Psoas muscle (tissue), 7 donors: ENCODE measurements at regions not wholly inside any gene's neighbourhood (a gene's known extent, or its start where the extent isn't known, plus 50 kb on each side); places are given as distances from the start of the nearest gene placed in this dataset.

Experiments
- ATAC-seq, 4 donors: fragments of 200-7000 bp; cut with Tn5 transposase; one replicate each; pipeline ENCODE4 v1.9.1; 2020; ENCODE audit warnings: moderate library complexity in 3 of 4, mild to moderate bottlenecking in 2 of 4
- DNase-seq, 2 donors: peaks; one replicate each; pipeline ENCODE4 v3.0.0-alpha.2; 2020
- H3K27ac ChIP-seq: fragments of 200-600 bp; one replicate; pipeline ENCODE4 v1.8.0; 2022
- H3K27me3 ChIP-seq, 3 donors: fragments of 200-600 bp in 1 of 3; one replicate each; pipeline versions ENCODE4 v1.6.1 to v1.8.0; 2013 to 2022; ENCODE audit warnings: low read length in 2 of 3, mild to moderate bottlenecking in 2 of 3, moderate library complexity in 1 of 3; ENCODE audit not compliant: insufficient read depth in 3 of 3
- H3K36me3 ChIP-seq, 2 donors: fragments of 200-600 bp in 1 of 2; one replicate each; pipeline versions ENCODE4 v1.6.1 to v1.8.0; 2013 to 2022; ENCODE audit warnings: low read depth in 1 of 2, mild to moderate bottlenecking in 1 of 2, moderate library complexity in 1 of 2; ENCODE audit not compliant: insufficient read depth in 1 of 2
- H3K4me1 ChIP-seq: fragments of 200-600 bp; one replicate; pipeline ENCODE4 v1.8.0; 2022
- H3K4me3 ChIP-seq: fragments of 200-600 bp; one replicate; pipeline ENCODE4 v1.8.0; 2022; ENCODE audit warnings: mild to moderate bottlenecking
- H3K9me3 ChIP-seq: fragments of 200-600 bp; one replicate; pipeline ENCODE4 v1.8.0; 2022
- WGBS, 3 donors: extraction: QIAGEN DNeasy Blood & Tissue Kit; methylation state at CpG; one replicate each; pipeline versions ENCODE4 v1.1.6 to v1.1.7; 2013; 5-methylcytosine and 5-hydroxymethylcytosine counted together
- intact Hi-C, 2 donors: fragments of 100-400 bp; cut with DNase I; formaldehyde crosslinking; loops; one replicate each; pipeline versions ENCODE4 v1.11.0 to v1.14.2; 2022
- TF ChIP-seq, protein P1 (sequence below): fragments of 200-600 bp; IDR thresholded peaks from one replicate; pipeline ENCODE4 v1.8.0; 2022; ENCODE audit warnings: antibody characterized with exemption
- donor health status: healthy with polysubstance abuse.
- donor health status: DM: no; HTN: no; CAD: no; lungs with moderate emphysema.
- donor health status: Bipolar disorder and iron deficiency.
- donor health status: healthy.
- donor health status: DM: yes; HTN: yes; CAD: no.
- donor health status: DM: no; HTN: no; CAD: no.
- donor health status: DM: yes; HTN: yes; CAD: no.

DNA sequence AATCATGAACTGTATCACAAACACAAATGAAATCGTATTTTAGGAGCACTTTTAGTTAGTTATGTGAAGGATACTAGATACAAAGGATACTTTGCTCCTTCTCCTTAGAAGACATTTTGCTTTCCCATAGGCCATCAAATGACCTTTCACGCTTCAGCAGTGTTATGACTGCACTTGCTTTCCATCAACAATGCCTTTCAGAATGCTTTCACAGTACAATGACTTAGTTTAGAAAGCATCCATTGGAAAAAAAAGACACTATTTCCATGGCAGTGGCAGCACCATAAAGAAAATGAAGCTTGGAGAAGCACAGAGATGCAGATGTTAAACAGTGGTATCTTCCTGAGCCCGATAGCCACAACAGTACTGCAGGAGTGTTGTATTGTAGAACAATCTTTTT is 203.9 kb downstream of the PCSK1 start:
- Histone ChIP-seq H3K27me3 (no peaks in the 10 kb centered on the region), H3K9me3 (peaks cover 5% of the 10 kb centered on the region), H3K4me1 (no peaks in the 10 kb centered on the region), H3K36me3 (no peaks in the 10 kb centered on the region), H3K4me3 (no peak overlapping the region), H3K27ac (no peak overlapping the region)
- intact Hi-C loops: no loop called here
- no peak for ATAC-seq
- no peak for DNase-seq
- WGBS, 3 donors: 92 to 93% (median 92%) methylated on average over 3 of the region's 3 CpGs
- TF ChIP-seq, protein P1, sequence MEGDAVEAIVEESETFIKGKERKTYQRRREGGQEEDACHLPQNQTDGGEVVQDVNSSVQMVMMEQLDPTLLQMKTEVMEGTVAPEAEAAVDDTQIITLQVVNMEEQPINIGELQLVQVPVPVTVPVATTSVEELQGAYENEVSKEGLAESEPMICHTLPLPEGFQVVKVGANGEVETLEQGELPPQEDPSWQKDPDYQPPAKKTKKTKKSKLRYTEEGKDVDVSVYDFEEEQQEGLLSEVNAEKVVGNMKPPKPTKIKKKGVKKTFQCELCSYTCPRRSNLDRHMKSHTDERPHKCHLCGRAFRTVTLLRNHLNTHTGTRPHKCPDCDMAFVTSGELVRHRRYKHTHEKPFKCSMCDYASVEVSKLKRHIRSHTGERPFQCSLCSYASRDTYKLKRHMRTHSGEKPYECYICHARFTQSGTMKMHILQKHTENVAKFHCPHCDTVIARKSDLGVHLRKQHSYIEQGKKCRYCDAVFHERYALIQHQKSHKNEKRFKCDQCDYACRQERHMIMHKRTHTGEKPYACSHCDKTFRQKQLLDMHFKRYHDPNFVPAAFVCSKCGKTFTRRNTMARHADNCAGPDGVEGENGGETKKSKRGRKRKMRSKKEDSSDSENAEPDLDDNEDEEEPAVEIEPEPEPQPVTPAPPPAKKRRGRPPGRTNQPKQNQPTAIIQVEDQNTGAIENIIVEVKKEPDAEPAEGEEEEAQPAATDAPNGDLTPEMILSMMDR: no peak

DNA sequence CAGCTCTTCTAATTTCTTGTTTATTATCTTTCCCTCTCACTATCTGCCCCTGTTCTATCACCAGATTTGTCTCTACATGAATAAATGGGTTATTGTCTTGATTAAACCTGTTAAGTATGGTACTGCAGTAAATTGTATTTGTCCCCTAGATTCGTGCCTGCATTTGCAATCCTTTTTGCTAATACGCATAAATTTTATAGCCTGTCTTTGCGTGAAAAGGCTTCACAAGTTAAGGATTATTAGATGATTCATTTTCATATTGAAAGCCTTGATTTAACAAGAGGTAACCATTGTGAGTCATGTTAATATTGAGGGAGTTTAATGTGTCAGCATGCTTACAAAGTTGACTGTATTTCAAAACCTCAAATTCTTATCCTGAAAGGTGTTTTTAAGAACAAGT is 204.6 kb downstream of the PCSK1 start:
- 83 to 95% (median 94%) methylated on average over 3 of the region's 3 CpGs for WGBS, 3 donors

DNA sequence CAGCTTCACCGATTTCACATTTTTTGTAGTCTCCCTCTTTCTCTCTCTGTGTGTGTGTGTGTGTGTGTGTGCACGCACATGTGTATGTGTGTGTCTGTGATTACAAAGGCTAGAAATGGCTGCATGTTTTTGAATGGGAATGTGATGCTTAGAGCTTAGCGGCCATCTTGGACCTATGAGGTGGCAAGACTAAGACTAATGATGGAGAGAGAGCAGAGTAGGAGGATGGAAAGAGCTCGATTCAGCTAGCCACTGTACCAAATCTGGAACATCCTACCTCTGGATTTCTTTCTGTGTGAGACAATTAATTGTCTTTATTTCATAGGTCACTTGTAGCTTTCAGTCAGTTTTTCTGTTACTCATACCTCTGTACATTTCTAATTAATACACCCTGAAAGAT is 205.1 kb downstream of the PCSK1 start:
- TF ChIP-seq, protein P1: no peak
- Histone ChIP-seq H3K9me3 (peaks cover 5% of the 10 kb centered on the region), H3K27me3 (no peaks in the 10 kb centered on the region), H3K4me1 (no peaks in the 10 kb centered on the region), H3K27ac (no peak overlapping the region), H3K36me3 (no peaks in the 10 kb centered on the region), H3K4me3 (no peak overlapping the region)
- 83 to 85% (median 83%) methylated on average over 4 of the region's 4 CpGs for WGBS, 3 donors
- ATAC-seq: no peak
- intact Hi-C loops: no loop called here
- DNase-seq: no peak

More for the DNA sequence above, 204.6 kb downstream of the PCSK1 start:
- DNase-seq (no peak), ATAC-seq (no peak)
- intact Hi-C loops: no loop called here
- H3K4me1 ChIP-seq: no peaks in the 10 kb centered on the region
- TF ChIP-seq, protein P1: no peak
- no peaks in the 10 kb centered on the region for H3K27me3 ChIP-seq
- H3K9me3 ChIP-seq: peaks cover 5% of the 10 kb centered on the region
- no peaks in the 10 kb centered on the region for H3K36me3 ChIP-seq
- H3K27ac ChIP-seq: no peak overlapping the region
- H3K4me3 ChIP-seq: no peak overlapping the region

DNA sequence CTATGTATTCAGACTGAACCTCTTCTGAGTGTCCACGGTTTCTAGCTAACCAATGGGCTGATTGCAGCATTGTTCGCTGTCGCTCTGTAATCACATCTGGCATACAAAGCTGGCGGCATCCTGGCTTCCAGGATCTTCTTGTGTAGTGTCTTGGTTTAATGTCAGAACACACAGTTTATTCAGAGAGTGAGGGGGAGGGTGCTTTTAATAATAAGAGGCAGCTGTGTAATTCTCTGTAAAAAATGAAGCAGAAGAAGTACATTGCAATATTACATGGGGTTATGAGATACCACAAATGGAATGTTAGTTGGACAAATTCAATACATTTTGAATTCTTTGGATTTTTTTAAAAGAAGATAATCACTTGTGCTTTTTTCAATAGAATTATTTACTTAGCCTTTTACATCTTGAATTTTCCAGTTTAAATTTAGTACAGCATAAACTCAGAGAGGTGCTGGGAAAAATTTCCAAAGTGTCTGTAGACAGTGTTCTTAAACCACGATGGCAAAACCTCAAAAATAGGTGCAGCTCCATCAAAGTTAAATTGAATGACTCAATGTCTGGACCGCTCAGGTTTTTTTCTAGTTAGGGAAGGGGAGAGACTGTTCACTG is 206.0 kb downstream of the PCSK1 start:
- no peaks in the 10 kb centered on the region for H3K36me3 ChIP-seq
- H3K27me3 ChIP-seq: no peaks in the 10 kb centered on the region
- no peak overlapping the region for H3K27ac ChIP-seq
- TF ChIP-seq, protein P1: no peak
- DNase-seq (peak; percentile 46 to 49), ATAC-seq (peak in 2 of 4 donors; percentile 27 to 63)
- H3K4me3 ChIP-seq: no peak overlapping the region
- no peaks in the 10 kb centered on the region for H3K9me3 ChIP-seq
- no peaks in the 10 kb centered on the region for H3K4me1 ChIP-seq
- intact Hi-C loops: no loop called here
- 21 to 24% (median 22%) methylated on average over 6 of the region's 6 CpGs for WGBS, 3 donors

DNA sequence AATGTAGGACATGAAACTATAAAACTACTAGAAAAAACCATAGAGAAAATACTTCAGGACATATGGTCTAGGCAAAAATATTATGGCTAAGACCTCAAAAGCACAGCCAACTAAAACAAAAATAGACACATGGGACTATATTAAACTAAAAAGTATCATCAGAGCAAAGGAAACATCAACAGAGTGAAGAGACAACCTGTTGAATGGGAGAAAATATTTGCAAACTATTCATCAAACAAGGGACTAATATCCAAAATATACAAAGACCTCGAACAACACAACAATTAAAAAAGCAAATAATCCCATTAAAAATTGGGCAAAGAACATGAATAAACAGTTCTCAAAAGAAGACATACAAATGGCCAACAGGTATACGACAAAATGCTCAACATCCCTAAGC is 210.9 kb downstream of the PCSK1 start:
- no peaks in the 10 kb centered on the region for H3K27me3 ChIP-seq
- intact Hi-C loops: no loop called here
- WGBS, 3 donors: 82 to 91% (median 88%) methylated on average over 2 of the region's 2 CpGs
- no peak overlapping the region for H3K4me3 ChIP-seq
- no peaks in the 10 kb centered on the region for H3K9me3 ChIP-seq
- H3K36me3 ChIP-seq: no peaks in the 10 kb centered on the region
- no peak overlapping the region for H3K27ac ChIP-seq
- ATAC-seq (no peak), DNase-seq (no peak)
- H3K4me1 ChIP-seq: no peaks in the 10 kb centered on the region
- TF ChIP-seq, protein P1: no peak
